NB4 (cell line): ENCODE measurements at regions not wholly inside any gene's neighbourhood (a gene's known extent, or its start where the extent isn't known, plus 50 kb on each side); places are given as distances from the start of the nearest gene placed in this dataset.

ENCODE experiments used
- DNase-seq: peaks from one replicate; pipeline ENCODE4 v3.0.0; 2010; ENCODE audit warnings: low read depth
- H3K4me3 ChIP-seq: one replicate; pipeline ENCODE4 v1.5.1; 2011; ENCODE audit warnings: mild to moderate bottlenecking, low read depth, low read length, moderate library complexity
- MAX ChIP-seq: IDR thresholded peaks from 2 replicates; pipeline ENCODE4 v1.6.1; 2011; ENCODE audit warnings: low read depth, low read length
- MYC ChIP-seq: IDR thresholded peaks from 2 replicates; pipeline ENCODE4 v1.6.1; 2011; ENCODE audit warnings: low read depth, low read length
- POLR2A ChIP-seq: IDR thresholded peaks from 2 replicates; pipeline ENCODE4 v1.6.1; 2011; ENCODE audit warnings: mild to moderate bottlenecking; ENCODE audit not compliant: insufficient read length; ENCODE audit errors: extremely low read depth
- TF ChIP-seq, protein P1 (sequence below): IDR thresholded peaks from one replicate; pipeline ENCODE4 v1.5.1; 2012; ENCODE audit warnings: low read depth, low read length

- TF ChIP-seq, protein P1, sequence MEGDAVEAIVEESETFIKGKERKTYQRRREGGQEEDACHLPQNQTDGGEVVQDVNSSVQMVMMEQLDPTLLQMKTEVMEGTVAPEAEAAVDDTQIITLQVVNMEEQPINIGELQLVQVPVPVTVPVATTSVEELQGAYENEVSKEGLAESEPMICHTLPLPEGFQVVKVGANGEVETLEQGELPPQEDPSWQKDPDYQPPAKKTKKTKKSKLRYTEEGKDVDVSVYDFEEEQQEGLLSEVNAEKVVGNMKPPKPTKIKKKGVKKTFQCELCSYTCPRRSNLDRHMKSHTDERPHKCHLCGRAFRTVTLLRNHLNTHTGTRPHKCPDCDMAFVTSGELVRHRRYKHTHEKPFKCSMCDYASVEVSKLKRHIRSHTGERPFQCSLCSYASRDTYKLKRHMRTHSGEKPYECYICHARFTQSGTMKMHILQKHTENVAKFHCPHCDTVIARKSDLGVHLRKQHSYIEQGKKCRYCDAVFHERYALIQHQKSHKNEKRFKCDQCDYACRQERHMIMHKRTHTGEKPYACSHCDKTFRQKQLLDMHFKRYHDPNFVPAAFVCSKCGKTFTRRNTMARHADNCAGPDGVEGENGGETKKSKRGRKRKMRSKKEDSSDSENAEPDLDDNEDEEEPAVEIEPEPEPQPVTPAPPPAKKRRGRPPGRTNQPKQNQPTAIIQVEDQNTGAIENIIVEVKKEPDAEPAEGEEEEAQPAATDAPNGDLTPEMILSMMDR: no peak
- TF ChIP-seq MYC: no peak
- TF ChIP-seq POLR2A: no peak
- no peak for DNase-seq
- H3K4me3 ChIP-seq: no peak overlapping the region
Measured at GRCh38 chr1:209030454-209031167, 552.9 kb upstream of the CAMK1G start.

DNA sequence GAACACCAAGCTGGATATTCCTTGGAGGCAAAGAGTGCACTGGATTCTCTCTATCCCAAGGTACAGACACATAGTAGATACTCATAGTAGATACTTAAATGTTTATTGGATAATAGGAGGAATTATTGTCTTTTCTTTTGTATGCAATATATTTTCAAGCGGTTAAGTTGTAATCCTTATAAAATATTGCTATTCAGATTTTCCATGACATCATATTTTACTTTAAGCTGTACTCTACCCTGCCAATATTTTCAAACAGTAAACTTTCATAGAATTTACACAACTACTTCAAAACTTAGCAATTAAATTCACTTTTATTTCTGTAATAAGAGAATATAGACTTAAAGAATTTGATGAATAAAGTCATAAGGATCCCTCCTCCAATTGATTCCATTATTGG lies 546.5 kb upstream of the CAMK1G start:
- no peak for DNase-seq
- H3K4me3 ChIP-seq: no peak overlapping the region

GRCh38 chr1:209038316-209038715 lies 545.2 kb upstream of the CAMK1G start:
- DNase-seq: no peak
- TF ChIP-seq, protein P1: no peak
- TF ChIP-seq MAX: no peak
- TF ChIP-seq MYC: no peak
- TF ChIP-seq POLR2A: no peak
- no peak overlapping the region for H3K4me3 ChIP-seq

More for the DNA sequence above, 546.5 kb upstream of the CAMK1G start:
- TF ChIP-seq, protein P1: no peak
- TF ChIP-seq MAX: no peak
- TF ChIP-seq POLR2A: no peak
- no peak for TF ChIP-seq MYC

GRCh38 chr1:209038735-209039134 lies 544.8 kb upstream of the CAMK1G start:
- no peak overlapping the region for H3K4me3 ChIP-seq
- no peak for DNase-seq
- TF ChIP-seq, protein P1: no peak
- TF ChIP-seq MYC: no peak
- TF ChIP-seq MAX: no peak
- no peak for TF ChIP-seq POLR2A

DNA sequence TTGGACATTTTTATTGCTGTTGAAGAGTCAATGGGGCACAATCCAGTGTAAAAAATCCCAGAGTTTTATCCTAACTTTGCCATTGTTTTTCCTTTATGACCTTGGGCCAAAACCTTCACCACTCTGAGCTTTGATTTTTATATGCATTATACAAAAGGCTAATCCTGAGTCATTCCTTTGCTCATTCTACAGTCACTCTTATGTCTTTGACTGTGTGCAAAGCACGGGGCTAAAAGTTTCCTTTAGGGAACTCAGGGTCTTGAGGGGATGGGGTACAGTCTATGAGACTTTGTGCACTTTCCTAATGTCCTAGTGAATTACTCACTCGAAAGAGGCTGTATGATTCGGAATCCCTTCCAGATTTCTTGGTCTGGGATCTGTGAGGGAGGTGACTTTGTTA lies 543.2 kb upstream of the CAMK1G start:
- H3K4me3 ChIP-seq: no peak overlapping the region
- TF ChIP-seq MAX (no peak), MYC (no peak), POLR2A (no peak)
- TF ChIP-seq, protein P1: no peak
- no peak for DNase-seq

DNA sequence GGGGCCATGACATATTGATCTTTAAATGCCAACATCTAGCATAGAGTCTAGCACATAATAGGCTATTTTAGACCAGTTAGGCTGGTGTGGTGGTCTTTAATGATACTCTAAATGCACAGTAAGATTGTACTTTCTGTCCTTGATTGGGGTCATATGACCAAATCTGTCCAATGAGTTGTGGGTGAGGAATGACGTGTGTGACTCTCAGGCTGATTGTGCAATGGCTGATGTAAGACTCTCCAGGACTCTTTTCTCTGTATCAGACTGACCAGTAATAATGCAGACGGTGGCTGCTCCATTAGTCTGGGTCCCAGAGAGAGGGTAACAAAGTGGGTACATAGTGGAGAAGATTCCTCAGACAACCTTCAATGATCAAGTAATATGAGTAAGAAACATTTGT lies 541.6 kb upstream of the CAMK1G start:
- TF ChIP-seq MAX: no peak
- peak; percentile 50 for DNase-seq
- H3K4me3 ChIP-seq: no peak overlapping the region
